Iris pigment epithelial cell (primary cell): ENCODE measurements at regions not wholly inside any gene's neighbourhood (a gene's known extent, or its start where the extent isn't known, plus 50 kb on each side); places are given as distances from the start of the nearest gene placed in this dataset.
"Not testable (repeated sequence)": the region's sequence is repeated elsewhere in the genome, so short reads cannot be mapped to it uniquely, and the experiment has no call there.

Experiments
- DNase-seq: peaks from one replicate; pipeline ENCODE4 v3.0.0-alpha.2; 2011; ENCODE audit warnings: low read depth

DNA sequence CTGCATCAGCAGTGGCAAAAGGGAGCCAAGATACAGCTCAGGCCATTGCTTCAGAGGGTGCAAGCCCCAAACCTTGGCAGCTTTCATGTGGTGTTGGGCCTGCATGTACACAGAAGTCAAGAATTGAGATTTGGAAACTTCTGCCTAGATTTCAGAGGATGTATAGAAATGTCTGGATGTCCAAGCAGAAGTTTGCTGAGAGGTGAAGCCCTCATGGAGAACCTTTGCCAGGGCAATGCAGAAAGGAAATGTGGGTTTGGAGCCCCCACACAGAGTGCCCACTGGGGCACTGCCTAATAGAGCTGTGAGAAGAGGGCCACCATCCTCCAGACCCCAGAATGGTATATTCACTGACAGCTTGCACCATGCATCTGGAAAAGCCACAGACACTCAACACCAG lies 51.3 kb upstream of the DCLK2 start:
- not testable (repeated sequence) for DNase-seq
